HFFc6 (cell line): ENCODE measurements at regions not wholly inside any gene's neighbourhood (a gene's known extent, or its start where the extent isn't known, plus 50 kb on each side); places are given as distances from the start of the nearest gene placed in this dataset.
"Not testable (repeated sequence)": the region's sequence is repeated elsewhere in the genome, so short reads cannot be mapped to it uniquely, and the experiment has no call there.

Source experiments
- DNase-seq: peaks from one replicate; pipeline ENCODE4 v3.0.0-alpha.2; 2018
- H3K27ac Mint-ChIP-seq: 2 replicates; pipeline ENCODE4 v1.8.0; 2020; ENCODE audit warnings: mild to moderate bottlenecking, mixed read lengths
- H3K27me3 Mint-ChIP-seq: 2 replicates; pipeline ENCODE4 v1.8.0; 2021; ENCODE audit warnings: mild to moderate bottlenecking, moderate library complexity, mixed read lengths; ENCODE audit not compliant: insufficient read depth
- H3K36me3 Mint-ChIP-seq: 2 replicates; pipeline ENCODE4 v1.8.0; 2021; ENCODE audit warnings: low read depth, mixed read lengths
- H3K4me1 Mint-ChIP-seq: 2 replicates; pipeline ENCODE4 v1.8.0; 2020; ENCODE audit warnings: low read depth, mixed read lengths
- H3K4me3 Mint-ChIP-seq: 2 replicates; pipeline ENCODE4 v1.8.0; 2020; ENCODE audit warnings: mild to moderate bottlenecking, moderate library complexity, mixed read lengths
- H3K9me3 Mint-ChIP-seq: 2 replicates; pipeline ENCODE4 v1.8.0; 2020; ENCODE audit warnings: mild to moderate bottlenecking, mixed read lengths
- TF ChIP-seq, protein P1 (sequence below): fragments of 200-600 bp; sonication (generic); IDR thresholded peaks from 2 replicates; pipeline ENCODE4 v1.5.0; 2021; ENCODE audit warnings: antibody characterized with exemption, mild to moderate bottlenecking

DNA sequence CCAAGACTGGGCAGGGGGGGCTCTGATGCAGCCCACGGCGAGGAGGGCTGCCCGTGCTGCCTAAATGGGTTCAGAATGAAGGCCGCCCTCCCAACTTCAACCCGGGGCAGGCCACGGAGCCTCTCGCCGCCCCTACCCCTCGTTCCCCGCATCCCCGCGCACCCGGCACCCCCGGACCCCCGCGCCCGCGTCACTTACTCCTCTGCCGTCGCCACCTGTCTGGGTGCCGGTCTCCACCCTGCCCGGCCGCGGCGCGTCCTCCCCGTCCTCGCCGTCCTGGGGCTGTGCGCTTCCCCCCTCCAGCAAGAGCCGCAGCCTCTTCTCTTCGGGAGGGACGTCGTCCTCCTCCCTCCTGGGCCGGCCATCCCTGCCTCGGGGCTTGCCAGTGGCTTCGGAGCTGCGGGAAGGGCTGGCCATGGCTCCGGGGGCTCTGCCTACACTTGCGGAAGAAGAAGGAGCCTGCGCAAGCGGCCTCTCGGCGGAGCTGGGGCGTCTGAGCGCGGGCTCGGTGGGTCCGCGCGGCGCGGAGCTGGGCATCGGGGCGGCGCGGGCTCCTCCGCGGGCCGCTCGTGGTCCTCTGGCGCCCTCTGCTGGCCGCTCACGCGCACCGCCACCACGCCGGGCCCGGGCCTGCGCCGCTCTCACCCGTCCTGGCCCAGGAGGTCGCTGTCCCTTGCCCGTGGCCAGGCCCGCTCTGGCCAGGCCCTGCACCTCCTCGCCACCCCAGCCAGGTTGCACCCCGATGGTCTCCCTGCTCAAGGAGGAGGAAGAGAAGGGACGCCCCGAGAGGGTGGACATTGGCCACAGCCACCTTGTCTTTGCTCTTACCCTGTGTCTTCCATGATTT, 59.3 kb upstream of the CLEC6A start:
- TF ChIP-seq, protein P1, sequence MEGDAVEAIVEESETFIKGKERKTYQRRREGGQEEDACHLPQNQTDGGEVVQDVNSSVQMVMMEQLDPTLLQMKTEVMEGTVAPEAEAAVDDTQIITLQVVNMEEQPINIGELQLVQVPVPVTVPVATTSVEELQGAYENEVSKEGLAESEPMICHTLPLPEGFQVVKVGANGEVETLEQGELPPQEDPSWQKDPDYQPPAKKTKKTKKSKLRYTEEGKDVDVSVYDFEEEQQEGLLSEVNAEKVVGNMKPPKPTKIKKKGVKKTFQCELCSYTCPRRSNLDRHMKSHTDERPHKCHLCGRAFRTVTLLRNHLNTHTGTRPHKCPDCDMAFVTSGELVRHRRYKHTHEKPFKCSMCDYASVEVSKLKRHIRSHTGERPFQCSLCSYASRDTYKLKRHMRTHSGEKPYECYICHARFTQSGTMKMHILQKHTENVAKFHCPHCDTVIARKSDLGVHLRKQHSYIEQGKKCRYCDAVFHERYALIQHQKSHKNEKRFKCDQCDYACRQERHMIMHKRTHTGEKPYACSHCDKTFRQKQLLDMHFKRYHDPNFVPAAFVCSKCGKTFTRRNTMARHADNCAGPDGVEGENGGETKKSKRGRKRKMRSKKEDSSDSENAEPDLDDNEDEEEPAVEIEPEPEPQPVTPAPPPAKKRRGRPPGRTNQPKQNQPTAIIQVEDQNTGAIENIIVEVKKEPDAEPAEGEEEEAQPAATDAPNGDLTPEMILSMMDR: peak; percentile 82
- not testable (repeated sequence) for H3K27ac Mint-ChIP-seq, H3K36me3 Mint-ChIP-seq, H3K9me3 Mint-ChIP-seq, DNase-seq
- peaks cover 10% of the 10 kb centered on the region; the same call in 1 of the 2 replicates for H3K4me1 Mint-ChIP-seq
- peaks cover 13% of the 10 kb centered on the region for H3K27me3 Mint-ChIP-seq
- peak overlapping the region; percentile 49; the same call in 1 of the 2 replicates for H3K4me3 Mint-ChIP-seq

- not testable (repeated sequence) for H3K27ac Mint-ChIP-seq, DNase-seq, H3K9me3 Mint-ChIP-seq, H3K4me3 Mint-ChIP-seq, H3K36me3 Mint-ChIP-seq
- peaks cover 16% of the 10 kb centered on the region for H3K27me3 Mint-ChIP-seq
- H3K4me1 Mint-ChIP-seq: peaks cover 10% of the 10 kb centered on the region; the same call in 1 of the 2 replicates
Observed at GRCh38 chr12:8397378-8397777, 58.4 kb upstream of the CLEC6A start.

GRCh38 chr12:8399496-8400034, 56.2 kb upstream of the CLEC6A start:
- Mint-ChIP-seq H3K27me3 (peaks cover 11% of the 10 kb centered on the region), H3K4me1 (peaks cover 10% of the 10 kb centered on the region; the same call in 1 of the 2 replicates)
- not testable (repeated sequence) for H3K9me3 Mint-ChIP-seq, H3K36me3 Mint-ChIP-seq, H3K4me3 Mint-ChIP-seq, H3K27ac Mint-ChIP-seq
- DNase-seq: peak; percentile 27

DNA sequence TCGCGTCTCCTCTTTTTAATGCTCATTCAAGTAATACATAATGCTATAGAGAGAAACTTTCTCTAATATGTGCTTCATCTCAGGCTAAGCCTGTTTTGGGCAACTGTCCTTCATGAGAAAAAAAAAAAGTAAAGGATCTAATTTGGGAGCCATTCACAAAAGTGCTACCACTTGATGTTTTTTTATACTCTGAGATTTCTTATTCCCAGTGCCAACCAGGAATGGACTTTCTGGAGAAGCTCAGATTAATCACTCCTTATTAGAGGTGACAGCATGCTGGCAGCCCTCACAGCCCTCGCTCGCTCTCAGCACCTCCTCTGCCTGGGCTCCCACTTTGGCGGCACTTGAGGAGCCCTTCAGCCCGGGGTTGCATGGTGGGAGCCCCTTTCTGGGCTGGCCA, 51.9 kb upstream of the CLEC6A start:
- not testable (repeated sequence) for DNase-seq, H3K36me3 Mint-ChIP-seq, H3K27ac Mint-ChIP-seq, H3K9me3 Mint-ChIP-seq, H3K4me3 Mint-ChIP-seq
- H3K27me3 Mint-ChIP-seq: peaks cover 12% of the 10 kb centered on the region
- H3K4me1 Mint-ChIP-seq: peaks cover 10% of the 10 kb centered on the region; the same call in 1 of the 2 replicates

DNA sequence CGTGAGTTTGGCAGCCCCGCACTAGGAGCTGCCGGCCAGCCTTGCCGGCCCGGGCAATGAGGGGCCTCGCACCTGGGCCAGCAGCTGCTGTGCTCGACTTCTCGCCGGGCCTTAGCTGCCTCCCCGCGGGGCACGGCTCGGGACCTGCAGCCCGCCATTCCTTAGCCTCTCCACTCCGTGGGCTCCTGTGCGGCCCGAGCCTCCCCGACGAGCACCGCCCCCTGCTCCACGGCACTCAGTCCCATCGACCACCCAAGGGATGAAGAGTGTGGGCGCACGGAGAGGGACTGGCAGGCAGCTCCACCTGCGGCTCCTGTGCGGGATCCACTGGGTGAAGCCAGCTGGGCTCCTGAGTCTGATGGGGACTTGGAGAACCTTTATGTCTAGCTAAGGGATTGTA, 51.4 kb upstream of the CLEC6A start:
- not testable (repeated sequence) for H3K9me3 Mint-ChIP-seq, H3K4me3 Mint-ChIP-seq, H3K36me3 Mint-ChIP-seq, DNase-seq, H3K27ac Mint-ChIP-seq, H3K4me1 Mint-ChIP-seq
- H3K27me3 Mint-ChIP-seq: peaks cover 12% of the 10 kb centered on the region
